ENCODE measurements at regions not wholly inside any gene's neighbourhood (a gene's known extent, or its start where the extent isn't known, plus 50 kb on each side); places are given as distances from the start of the nearest gene placed in this dataset.

- no peak overlapping the region for H3K27ac ChIP-seq (replicated peaks in 1 of 4)
- intact Hi-C loops (cut with DNase I), result no loop called here
- DNase-seq (ENCODE audit: extremely low spot score), result no peak
- TF ChIP-seq EP300 (IDR thresholded peaks at IDR 0.05) (no peak), POLR2A (IDR thresholded peaks at IDR 0.05; ENCODE audit: low read depth) (no peak), POLR2AphosphoS5 (IDR thresholded peaks at IDR 0.05) (no peak), CTCF (IDR thresholded peaks at IDR 0.05) (no peak)
- no peak overlapping the region for H3K4me3 ChIP-seq
- no peaks in the 10 kb centered on the region for H3K4me1 ChIP-seq
- H3K9me3 ChIP-seq, result no peaks in the 10 kb centered on the region
- no peaks in the 10 kb centered on the region for H3K36me3 ChIP-seq
- 88% methylated on average over 5 of the region's 5 CpGs for WGBS
- H3K27me3 ChIP-seq, result no peaks in the 10 kb centered on the region
Observed at GRCh38 chr4:135210341-135210740, 1008.8 kb upstream of the PABPC4L start.

- Histone ChIP-seq H3K27ac (replicated peaks in 1 of 4) (no peak overlapping the region), H3K9me3 (no peaks in the 10 kb centered on the region)
Observed at GRCh38 chr4:135207531-135207930, 1005.9 kb upstream of the PABPC4L start.

GRCh38 chr4:135204311-135204710, 1002.7 kb upstream of the PABPC4L start:
- DNase-seq (ENCODE audit: extremely low spot score), result no peak
- Histone ChIP-seq H3K4me3 (no peak overlapping the region), H3K27me3 (no peaks in the 10 kb centered on the region), H3K27ac (replicated peaks in 1 of 4) (no peak overlapping the region), H3K4me1 (no peaks in the 10 kb centered on the region), H3K9me3 (no peaks in the 10 kb centered on the region), H3K36me3 (no peaks in the 10 kb centered on the region)
- 72% methylated on average over 3 of the region's 3 CpGs for WGBS
- intact Hi-C loops (cut with DNase I), result no loop called here
- TF ChIP-seq POLR2A (IDR thresholded peaks at IDR 0.05; ENCODE audit: low read depth) (no peak), POLR2AphosphoS5 (IDR thresholded peaks at IDR 0.05) (no peak), EP300 (IDR thresholded peaks at IDR 0.05) (no peak), CTCF (IDR thresholded peaks at IDR 0.05) (no peak)

More at GRCh38 chr4:135207531-135207930, 1005.9 kb upstream of the PABPC4L start:
- H3K4me1 ChIP-seq, result no peaks in the 10 kb centered on the region
- intact Hi-C loops (cut with DNase I), result no loop called here
- no peak overlapping the region for H3K4me3 ChIP-seq
- TF ChIP-seq POLR2A (IDR thresholded peaks at IDR 0.05; ENCODE audit: low read depth), result no peak
- TF ChIP-seq POLR2AphosphoS5 (IDR thresholded peaks at IDR 0.05), result no peak
- H3K36me3 ChIP-seq, result no peaks in the 10 kb centered on the region
- H3K27me3 ChIP-seq, result no peaks in the 10 kb centered on the region
- no peak for DNase-seq (ENCODE audit: extremely low spot score)

GRCh38 chr4:135201081-135201480, 999.5 kb upstream of the PABPC4L start:
- DNase-seq (ENCODE audit: extremely low spot score), result no peak
- H3K4me1 ChIP-seq, result no peaks in the 10 kb centered on the region
- H3K9me3 ChIP-seq, result no peaks in the 10 kb centered on the region
- H3K27me3 ChIP-seq, result no peaks in the 10 kb centered on the region
- no peaks in the 10 kb centered on the region for H3K36me3 ChIP-seq
- WGBS, result 96% methylated on average over 5 of the region's 5 CpGs
- H3K27ac ChIP-seq (replicated peaks in 1 of 4), result no peak overlapping the region
- no peak overlapping the region for H3K4me3 ChIP-seq
- intact Hi-C loops (cut with DNase I), result no loop called here
- TF ChIP-seq POLR2AphosphoS5 (IDR thresholded peaks at IDR 0.05), result no peak
- no peak for TF ChIP-seq EP300 (IDR thresholded peaks at IDR 0.05)
- TF ChIP-seq POLR2A (IDR thresholded peaks at IDR 0.05; ENCODE audit: low read depth), result no peak
- TF ChIP-seq CTCF (IDR thresholded peaks at IDR 0.05), result no peak

- WGBS, result 50% methylated on average over 1 of the region's 1 CpG
- H3K27me3 ChIP-seq, result no peaks in the 10 kb centered on the region
- DNase-seq (ENCODE audit: extremely low spot score), result no peak
- no peak for TF ChIP-seq POLR2AphosphoS5 (IDR thresholded peaks at IDR 0.05)
- no peak for TF ChIP-seq POLR2A (IDR thresholded peaks at IDR 0.05; ENCODE audit: low read depth)
- TF ChIP-seq CTCF (IDR thresholded peaks at IDR 0.05), result no peak
- no peak for TF ChIP-seq EP300 (IDR thresholded peaks at IDR 0.05)
- no peak overlapping the region for H3K4me3 ChIP-seq
- no peaks in the 10 kb centered on the region for H3K36me3 ChIP-seq
- peaks cover 0 to 7% (median 2%) of the 10 kb centered on the region in 4 donors for H3K4me1 ChIP-seq
- H3K9me3 ChIP-seq, result peaks cover 0 to 7% (median 0%) of the 10 kb centered on the region in 4 donors
- intact Hi-C loops (cut with DNase I), result no loop called here
- no peak overlapping the region for H3K27ac ChIP-seq (replicated peaks in 1 of 4)
Observed at GRCh38 chr4:135197641-135198040, 996.1 kb upstream of the PABPC4L start.
